CD4-positive, alpha-beta T cell treated with Interleukin-21 for 1 hour (primary cell): ENCODE measurements at regions not wholly inside any gene's neighbourhood (a gene's known extent, or its start where the extent isn't known, plus 50 kb on each side); places are given as distances from the start of the nearest gene placed in this dataset.
"Not testable (repeated sequence)": the region's sequence is repeated elsewhere in the genome, so short reads cannot be mapped to it uniquely, and the experiment has no call there.

Source experiments
- DNase-seq: peaks from one replicate; pipeline ENCODE4 v3.0.0-alpha.2; 2020

DNA sequence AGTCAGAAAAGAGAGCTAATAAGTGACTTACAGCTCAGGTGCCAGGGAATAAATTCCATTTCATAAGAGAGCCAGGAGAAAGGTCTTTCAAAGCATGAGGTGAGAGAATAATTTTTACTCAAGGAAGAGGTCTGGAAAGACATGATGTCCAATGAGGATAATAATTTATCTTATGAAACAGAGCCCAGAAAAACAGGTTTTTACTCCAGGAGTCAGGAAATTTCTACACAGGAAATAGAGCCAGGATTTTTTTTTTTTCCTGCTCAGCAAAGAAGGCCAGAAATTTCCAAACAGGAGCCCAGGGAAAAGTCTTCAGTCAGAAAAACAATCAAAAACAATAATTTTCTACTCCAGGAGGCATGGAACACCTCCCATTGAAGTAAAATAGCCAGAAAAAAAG is 1185.7 kb upstream of the TSPY4 start:
- DNase-seq: no peak

DNA sequence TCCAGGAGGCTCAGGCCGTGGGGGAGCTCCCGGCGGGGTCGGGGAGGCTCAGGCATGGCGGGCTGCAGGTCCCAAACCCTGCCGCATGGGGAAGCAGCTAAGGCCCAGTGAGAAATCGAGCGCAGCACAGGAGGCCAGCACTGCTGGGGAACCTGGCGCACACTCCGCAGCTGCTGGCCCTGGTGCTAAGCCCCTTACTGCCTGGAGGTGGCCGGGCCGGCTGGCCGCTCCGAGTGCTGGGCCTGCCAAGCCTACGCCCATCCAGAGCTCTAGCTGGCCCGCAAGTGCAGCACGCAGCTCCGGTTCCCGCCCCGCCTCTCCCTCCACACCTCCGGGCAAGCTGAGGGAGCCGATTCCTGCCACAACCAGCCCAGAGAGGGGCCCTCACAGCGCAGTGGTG is 1208.7 kb upstream of the TSPY4 start:
- no peak for DNase-seq

DNA sequence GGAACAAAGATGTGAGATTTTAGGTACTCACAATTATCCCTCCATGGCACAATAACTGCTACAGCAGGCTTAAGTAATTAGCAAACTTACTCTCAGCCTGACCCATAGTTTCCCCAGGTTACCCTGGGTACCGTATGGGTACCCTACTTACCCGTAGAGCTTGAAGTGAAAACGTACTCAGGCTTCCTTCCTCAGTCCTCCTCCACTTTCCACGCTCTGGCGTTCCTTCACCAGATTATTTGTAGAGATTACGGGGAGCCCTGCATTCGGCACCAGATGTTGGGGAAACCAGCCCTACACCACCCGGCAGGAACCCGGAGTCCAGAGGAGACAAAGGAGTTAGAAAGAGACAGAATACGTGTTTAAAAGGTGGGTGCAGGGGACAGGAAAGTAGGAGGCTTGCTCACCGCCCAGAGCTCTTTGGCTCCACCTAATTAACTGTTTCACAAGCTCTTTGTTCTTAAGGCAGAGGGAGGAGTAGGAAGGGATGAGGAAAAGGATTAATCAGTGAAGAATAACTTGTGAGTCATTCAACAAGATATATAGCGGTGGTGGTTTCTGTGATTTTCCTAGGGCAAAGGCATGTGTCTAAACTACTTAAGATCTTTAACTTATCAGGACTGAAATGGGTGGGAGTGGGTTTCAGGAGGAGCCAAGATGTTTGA is 1211.2 kb upstream of the TSPY4 start:
- DNase-seq: no peak

DNA sequence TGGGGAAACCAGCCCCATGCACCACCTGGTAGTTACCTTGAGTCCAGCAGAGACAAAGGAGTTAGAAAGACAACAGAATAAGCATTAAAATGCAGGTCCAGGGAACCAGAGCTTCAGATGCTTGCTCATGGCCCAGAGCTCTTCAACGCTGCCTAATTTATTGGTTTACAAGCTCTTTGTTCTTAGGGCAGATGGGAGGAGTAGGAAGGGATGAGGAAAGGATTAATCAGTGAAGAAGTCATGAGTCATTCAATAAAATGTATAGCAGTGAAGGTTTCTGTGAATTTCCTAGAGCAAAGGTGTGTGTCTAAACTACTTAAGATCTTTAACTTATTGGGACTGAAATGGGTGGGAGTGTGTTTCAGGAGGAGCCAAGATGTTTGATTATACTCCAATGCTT is 1210.3 kb upstream of the AMELY start:
- DNase-seq: no peak

DNA sequence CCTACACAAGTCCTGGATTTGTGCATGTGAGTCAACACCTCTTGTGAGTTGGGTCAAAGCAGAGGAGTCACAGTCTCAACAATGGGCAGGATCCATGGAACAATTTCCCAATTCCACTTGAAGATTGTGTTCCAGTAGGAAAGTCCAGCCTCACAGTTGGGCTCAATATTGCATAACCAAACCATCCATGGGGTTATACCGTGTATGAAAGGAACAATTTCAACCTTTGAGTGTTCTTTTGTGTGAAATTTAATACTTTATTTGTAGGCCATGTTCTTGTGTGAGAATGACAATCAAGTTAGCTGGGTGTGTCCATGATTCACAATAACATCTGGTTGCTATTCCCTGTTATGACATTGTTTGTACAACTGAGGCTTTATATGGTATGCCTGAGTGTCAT is 1182.9 kb upstream of the AMELY start:
- no peak for DNase-seq

DNA sequence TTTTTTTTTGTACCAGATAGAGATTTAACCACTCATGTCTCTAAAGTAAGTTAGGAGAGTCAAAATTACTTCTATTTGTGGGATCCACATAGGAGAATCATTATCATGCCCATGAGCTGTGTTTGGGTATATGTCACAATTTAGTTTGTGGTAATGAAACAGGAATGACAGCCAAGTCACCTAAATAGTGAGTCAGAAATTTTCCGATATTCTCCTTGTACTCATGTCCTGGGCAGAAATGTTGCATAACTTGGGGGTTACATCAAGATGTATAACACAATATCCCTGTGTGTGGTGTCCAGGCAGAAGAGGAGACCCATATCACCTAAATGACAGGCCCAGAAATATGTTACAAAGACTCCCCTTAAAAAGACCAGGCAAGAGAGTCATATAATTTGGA is 1181.4 kb upstream of the AMELY start:
- no peak for DNase-seq

DNA sequence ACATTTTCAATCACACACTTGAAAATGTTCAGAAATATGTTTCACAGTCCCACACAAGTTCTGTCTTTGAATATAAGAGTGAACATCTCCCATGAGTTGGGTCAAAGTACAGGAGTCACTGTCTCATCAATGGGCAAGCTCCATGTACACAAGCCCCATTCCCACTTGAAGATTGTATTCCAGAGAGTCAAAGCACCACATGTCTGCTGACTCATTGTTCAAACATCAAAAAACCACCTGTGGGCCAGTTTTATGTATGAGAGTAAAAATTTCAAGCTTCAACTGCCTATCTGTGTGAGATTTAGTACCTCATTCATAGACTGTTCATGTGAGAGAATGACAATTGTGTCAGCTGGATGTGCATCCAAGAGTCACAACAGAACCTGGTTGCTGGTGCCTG is 1174.4 kb upstream of the AMELY start:
- no peak for DNase-seq

DNA sequence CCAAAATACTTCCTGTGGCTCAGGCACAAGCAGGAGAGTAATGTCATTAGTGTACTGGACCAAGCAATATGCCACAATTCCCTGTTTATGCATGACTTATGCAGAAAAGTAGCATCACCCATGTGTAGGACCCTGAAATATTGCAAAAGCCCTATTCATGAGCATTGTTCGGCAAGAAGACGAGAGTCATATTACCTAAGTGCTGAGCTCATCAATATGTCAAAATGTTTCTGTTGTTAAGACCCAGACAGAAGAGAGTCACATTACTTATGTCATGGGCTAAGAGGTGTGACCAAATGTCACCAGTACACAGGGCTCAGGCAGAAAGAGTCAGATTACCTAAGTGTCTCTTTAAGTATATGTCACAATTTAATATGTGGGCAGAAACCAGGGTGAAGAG is 1172.6 kb upstream of the AMELY start:
- no peak for DNase-seq

DNA sequence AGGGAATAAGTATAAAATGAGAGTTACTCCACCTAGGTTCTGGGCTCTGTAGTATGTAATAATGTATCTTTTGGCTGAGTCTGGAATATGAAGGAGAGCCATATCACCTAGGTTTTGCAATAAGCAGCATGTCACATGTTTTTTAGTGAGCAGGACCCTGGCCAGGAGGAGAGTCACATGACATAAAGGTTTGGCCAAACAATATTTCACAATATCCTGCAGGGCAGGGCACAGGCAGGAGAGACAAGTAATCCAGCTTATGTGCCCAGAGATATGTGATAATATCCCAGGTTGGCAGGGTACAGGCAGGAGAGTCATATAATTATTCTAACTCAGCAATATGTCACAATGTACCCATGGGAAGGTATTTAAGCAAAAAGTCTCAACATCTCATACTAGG is 1169.6 kb upstream of the AMELY start:
- DNase-seq: no peak

DNA sequence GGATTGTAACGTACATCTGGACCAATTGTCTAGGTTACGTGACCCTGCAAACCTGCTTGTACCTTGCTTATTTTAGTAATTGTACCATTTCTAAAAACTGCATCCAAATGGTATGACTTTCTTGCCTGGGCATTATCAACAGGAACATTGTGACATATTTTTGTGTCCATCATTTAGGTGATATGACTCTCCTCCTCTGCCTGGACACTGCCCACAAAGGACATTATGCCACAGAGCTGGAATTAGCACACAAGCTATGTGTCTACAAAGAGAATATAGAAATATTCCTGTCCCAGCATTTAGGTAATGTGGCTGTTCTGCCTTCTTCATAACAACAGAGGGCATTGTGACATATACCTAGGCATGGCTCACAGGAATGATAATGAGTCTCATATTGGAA is 1153.7 kb upstream of the AMELY start:
- DNase-seq: no peak

DNA sequence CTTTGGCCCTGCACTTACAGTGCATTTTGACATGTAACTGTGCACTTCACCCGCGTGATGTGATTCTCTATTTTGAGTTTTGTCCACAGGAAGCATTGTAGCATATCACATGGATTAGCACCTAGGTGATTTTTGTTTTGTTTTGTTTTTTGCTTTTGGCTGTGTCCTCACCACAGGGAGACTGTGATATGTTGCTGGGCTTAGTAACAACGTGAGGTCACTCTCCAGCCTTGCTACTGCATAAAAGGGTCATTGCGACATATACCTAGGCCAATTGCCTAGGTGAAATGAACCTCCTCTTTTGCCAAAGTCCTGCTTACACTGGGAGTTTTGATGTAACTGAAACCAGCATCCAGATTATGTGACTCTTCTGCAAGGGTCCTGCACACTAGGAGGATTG is 1152.9 kb upstream of the AMELY start:
- no peak for DNase-seq

DNA sequence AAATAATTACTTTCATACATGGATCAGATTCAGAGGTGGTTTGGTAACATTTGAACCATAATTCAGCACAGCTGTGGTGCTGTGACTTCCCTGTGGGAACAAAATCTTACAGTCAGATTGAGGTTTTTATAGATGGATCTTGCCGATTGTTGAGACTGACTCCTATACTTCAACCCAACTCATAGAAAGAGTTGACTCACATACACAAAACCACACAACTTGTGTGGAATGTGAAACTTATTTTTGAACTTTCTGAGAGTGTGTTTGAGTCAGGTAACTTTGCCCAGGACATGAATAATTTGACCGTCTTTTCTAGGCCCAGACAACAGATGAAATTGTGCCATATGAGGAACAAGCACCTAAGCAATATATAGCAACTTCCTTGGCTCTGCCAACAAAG is 1152.4 kb upstream of the AMELY start:
- no peak for DNase-seq

DNA sequence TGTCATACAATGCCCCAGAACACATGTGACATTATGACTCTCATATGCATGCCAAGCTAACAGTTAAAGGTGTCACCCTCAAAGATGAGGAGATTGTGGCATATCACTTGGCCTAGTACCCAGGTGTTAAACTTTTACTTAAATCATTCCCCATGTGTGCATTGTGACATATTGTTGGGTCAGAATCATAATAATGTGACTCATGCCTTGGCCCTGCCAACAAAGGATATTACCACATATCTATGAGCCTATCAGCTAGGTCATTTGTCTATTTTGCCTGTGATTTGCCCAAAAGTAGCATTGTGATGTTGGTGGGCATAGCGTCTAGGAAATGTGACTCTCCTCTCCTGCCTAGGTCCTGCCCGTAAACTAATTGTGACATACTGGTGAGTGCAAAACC is 1147.1 kb upstream of the AMELY start:
- no peak for DNase-seq

DNA sequence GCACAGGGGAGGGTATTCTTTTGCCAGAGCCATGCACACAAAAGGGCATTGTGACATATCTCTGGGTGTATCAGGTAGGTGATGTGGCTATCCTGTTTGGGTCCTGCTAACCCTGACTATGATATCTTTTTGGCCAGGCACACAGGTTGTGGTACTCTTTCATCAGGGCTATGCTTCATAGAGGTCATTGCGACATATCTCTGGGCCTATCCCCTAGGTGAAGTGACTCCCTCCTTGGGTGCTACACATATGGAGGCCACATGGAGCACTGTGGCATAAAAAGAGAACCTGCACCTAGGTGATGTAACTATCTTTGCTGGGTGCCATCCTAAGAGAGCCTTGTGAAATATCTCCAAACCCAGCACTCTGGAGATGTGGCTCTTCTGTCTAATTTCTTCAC is 1139.8 kb upstream of the AMELY start:
- DNase-seq: no peak

DNA sequence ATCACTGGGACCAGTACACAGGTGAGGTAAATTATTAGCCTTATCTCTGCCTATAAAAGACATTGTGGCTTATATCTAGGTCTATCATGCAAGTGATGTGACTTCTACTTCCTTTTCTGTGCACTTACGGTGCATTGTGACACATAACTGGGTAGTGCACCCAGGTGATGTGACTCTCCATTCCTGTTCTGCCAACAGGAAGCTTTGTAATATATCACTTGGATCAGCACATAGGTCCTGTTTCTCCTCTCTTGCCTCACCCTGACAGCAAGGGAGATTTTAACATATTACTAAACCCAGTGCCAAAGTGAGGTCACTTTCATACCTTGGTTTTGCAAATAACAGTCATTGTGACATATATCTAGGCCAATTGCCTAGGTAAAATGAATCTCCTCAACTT is 1129.7 kb upstream of the AMELY start:
- DNase-seq: no peak

DNA sequence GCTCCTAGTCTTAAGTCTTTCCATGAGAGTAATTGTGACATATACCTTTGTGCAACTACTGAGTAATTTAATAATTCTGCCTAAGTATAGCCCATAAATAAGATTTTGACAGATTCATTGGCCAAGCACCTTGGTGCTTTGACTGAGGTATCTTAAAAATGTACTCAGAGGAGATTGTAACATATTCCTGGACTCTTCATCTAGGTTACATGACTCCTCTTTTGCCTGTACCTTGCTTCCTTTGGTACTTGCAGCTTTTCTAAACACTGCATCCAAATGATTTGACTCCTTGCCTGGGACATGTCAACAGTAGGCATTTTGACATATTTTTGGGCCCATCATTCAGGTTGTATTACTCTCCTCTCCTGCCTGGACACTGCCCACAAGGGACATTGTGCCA is 1125.0 kb upstream of the AMELY start:
- DNase-seq: no peak

DNA sequence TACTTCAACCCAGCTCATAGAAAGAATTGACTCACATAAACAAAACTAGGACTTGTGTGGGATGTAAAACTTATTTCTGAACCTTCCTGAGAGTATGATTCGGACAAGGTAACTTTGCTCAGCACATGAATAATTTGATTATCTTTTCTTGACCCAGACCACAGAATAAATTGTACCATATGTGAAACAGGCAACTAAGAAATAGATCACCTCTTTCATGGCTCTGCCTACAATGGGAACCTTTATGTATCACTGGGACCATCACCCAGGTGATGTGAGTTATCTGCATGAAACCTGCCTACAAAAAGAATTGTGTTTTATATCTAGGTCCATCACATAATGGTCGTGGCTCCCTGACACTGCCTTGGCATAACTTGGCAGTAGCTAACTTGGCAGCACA is 1124.1 kb upstream of the AMELY start:
- DNase-seq: no peak

DNA sequence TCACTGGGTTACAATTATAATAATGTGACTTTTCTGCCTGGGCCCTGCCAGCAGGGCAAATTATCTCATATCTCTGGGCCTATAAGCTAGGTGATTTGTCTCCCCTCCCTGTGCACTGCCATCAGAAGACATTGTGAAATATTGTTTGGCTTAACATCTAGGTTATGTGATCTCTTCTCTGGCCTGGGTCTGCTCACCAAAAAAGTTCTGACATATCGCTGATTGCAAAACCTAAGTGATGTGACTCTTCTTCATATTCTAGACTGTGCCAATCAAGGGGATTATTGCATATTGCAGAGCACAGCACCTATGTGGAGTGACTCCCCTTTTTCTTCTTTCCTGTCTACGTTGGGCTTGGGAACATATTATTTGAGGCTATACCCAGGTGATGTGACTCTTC is 1123.1 kb upstream of the AMELY start:
- no peak for DNase-seq

DNA sequence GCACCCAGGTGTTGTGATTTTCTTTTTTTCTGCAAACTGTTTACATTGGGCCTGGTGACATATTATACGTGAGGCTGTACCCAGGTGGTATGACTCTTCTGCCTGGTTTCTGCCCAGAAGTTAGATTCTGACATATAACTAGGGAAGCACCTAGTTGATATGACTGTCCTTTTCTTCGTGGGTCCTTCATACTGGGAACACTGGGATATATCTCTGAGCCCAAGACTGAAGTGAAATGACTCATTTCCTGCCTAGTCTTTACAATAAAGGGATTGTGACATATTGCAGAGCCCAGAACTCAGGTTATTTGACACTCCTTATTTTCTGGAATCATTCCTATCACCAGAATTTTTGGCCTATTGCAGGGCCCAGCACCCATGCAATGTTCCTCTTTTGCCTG is 1121.6 kb upstream of the AMELY start:
- DNase-seq: no peak

DNA sequence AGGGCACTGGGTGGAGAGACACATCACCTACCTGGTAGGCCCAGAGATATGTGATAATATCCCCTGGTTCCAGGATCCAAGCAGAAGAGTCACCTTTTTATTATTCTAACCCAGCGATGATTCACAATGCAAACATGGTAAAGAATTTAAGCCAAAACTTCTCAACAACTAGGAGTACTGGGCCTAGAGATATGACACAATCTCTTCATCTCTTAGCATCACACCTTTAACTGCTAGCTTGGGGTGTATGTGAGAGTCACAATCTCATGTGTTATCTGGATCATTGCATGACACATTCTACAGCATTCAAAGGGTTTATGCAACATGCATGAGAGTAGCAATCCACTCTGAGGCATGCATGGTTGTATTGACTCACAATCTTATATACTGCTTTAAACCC is 1109.0 kb upstream of the AMELY start:
- DNase-seq: no peak

DNA sequence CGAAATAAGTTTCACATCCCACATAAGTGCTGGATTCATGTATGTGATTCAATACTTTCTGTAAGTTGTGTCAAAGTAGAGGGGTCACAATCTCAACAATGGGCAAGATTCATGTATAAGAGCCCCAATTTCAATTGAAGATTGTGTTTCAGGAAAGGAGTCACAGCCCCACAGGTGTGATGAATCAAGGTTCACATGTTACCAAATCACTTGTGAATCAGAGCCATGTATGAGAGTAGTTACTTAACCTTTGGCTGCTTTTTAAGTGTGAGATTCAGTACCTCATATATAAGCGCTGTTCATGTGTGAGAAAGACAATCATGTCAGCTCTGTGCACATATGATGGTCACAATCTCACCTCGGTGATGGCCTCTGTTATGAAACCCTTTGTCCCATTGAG is 1100.0 kb upstream of the AMELY start:
- no peak for DNase-seq

DNA sequence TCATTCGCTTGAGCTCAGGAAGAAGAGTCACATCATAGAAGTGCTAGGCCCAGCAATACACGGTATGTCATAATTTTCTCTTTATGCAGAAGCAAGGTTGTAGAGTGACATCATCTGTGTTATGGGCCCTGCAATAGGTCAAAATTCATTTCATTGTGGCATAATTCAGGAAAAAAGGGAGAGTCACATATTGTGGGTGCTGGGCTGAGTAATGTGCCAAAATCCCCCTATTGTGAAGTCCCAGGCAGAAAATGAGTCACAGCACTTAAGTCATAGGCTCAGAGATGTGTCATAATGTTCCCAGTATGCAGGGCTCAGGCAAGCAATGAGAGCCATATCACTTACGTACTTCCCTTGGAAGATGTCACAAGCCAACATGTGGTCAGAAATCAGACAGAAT is 1092.6 kb upstream of the AMELY start:
- no peak for DNase-seq

DNA sequence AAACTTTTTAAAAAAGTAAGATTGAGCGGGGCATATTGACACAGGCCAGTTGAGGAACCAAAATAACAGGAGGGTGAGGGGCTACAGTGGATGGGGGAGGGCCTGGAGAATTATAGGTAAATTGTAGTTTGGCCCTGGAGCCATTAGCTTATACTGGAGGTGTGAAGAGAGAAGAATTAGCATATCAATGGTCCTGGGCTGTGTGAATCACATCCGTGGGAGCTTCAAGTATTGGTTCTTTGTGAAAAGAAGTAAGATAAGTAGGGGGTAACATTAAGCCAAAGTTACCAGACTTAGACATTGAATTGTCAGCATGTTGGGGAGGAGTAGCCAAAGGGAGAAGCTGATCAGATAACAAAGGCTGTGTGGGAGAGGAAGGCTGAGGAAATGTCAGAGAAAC is 1085.2 kb upstream of the AMELY start:
- no peak for DNase-seq

DNA sequence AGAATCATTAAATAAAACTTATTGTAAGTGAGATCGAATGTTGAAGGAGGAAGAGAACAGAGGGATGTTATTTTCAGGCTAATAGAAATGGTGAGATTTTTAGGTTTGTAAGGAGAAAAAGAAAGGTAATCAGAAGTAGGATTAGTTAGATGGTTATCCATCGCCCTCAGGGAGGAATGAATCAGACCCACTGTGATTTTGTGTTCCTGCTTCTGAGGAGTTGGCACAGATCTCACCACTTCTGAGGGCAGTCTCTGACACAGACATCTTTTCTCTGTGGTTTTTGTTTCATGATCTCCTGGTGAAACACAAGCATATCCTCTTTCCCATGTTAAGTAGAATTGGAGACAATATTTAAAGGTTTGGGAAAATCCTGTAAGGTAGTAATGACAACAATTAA is 1083.2 kb upstream of the AMELY start:
- not testable (repeated sequence) for DNase-seq

DNA sequence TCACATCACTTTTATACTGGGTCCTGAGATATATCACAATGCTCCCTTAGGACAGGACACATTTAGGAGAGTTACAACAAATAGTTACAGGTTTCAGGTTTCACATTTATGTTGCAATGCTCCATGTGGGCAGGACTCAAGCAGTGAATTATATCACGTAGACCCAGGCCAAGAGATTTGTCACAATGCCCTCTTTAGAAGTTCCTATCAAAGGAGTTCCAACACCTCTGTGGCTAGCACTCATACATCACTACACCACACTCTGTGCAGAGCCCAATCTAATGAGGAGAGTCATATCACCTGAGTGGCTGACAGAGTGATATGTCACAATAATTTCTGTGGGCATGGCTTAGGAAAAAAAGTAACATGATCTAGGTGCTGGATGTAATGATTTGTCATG is 1068.2 kb upstream of the AMELY start:
- DNase-seq: no peak

DNA sequence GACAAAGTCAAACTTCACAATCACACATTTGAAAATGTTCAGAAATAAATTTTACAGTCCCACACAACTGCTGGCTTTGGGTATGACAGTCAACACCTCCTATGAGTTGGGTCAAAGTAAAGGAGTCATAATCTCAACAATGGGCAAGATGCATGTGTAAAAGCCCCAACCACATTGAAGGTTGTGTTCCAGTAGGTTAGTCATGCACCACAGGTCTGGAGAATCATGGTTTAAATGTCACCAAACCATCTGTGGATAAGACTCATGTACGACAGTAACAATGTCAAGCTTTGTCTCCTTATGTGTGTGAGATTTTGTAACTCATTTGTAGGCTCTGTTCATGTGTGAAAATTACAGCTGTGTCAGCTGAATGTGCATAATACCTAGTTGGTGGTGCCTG is 1065.7 kb upstream of the AMELY start:
- no peak for DNase-seq
